Neural progenitor cell (in vitro differentiated cells): ENCODE measurements at regions not wholly inside any gene's neighbourhood (a gene's known extent, or its start where the extent isn't known, plus 50 kb on each side); places are given as distances from the start of the nearest gene placed in this dataset.

Experiments used
- EZH2 ChIP-seq: fragments of 200-600 bp; sonication (generic); IDR thresholded peaks from 2 replicates; pipeline ENCODE4 v1.6.1; 2017; ENCODE audit warnings: antibody characterized with exemption, mild to moderate bottlenecking, moderate library complexity
- EZH2phosphoT487 ChIP-seq: fragments of 200-600 bp; sonication (generic); IDR thresholded peaks from 2 replicates; pipeline ENCODE4 v1.6.1; 2017; ENCODE audit warnings: antibody characterized with exemption
- TF ChIP-seq, protein P1 (sequence below): fragments of 200-600 bp; sonication (generic); IDR thresholded peaks from 2 replicates; pipeline ENCODE4 v1.5.1; 2017; ENCODE audit warnings: antibody characterized with exemption, mild to moderate bottlenecking

- TF ChIP-seq, protein P1, sequence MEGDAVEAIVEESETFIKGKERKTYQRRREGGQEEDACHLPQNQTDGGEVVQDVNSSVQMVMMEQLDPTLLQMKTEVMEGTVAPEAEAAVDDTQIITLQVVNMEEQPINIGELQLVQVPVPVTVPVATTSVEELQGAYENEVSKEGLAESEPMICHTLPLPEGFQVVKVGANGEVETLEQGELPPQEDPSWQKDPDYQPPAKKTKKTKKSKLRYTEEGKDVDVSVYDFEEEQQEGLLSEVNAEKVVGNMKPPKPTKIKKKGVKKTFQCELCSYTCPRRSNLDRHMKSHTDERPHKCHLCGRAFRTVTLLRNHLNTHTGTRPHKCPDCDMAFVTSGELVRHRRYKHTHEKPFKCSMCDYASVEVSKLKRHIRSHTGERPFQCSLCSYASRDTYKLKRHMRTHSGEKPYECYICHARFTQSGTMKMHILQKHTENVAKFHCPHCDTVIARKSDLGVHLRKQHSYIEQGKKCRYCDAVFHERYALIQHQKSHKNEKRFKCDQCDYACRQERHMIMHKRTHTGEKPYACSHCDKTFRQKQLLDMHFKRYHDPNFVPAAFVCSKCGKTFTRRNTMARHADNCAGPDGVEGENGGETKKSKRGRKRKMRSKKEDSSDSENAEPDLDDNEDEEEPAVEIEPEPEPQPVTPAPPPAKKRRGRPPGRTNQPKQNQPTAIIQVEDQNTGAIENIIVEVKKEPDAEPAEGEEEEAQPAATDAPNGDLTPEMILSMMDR = no peak
- no peak for TF ChIP-seq EZH2
- TF ChIP-seq EZH2phosphoT487 = no peak
These were observed 290.7 kb upstream of the FOLH1 start for GRCh38 chr11:49499117-49499516.
